HCT116 (cell line): ENCODE measurements at regions not wholly inside any gene's neighbourhood (a gene's known extent, or its start where the extent isn't known, plus 50 kb on each side); places are given as distances from the start of the nearest gene placed in this dataset.

Experiments used
- CBX3 ChIP-seq: IDR thresholded peaks from 2 replicates; pipeline ENCODE4 v1.6.1; 2012; ENCODE audit warnings: low read depth
- CEBPB ChIP-seq: IDR thresholded peaks from 2 replicates; pipeline ENCODE4 v1.6.1; 2012; ENCODE audit warnings: low read depth
- CTCF ChIP-seq, 3 experiments: fragments of 200-600 bp in 1 of 3; sonication (generic) in 1 of 3; IDR thresholded peaks in 2 of 3; conservative IDR thresholded peaks in 1 of 3; 2 replicates each; pipeline ENCODE4 v1.5.1; 2012 to 2017; ENCODE audit warnings: low read depth in 2 of 3, low read length in 2 of 3, antibody characterized with exemption in 1 of 3, borderline replicate concordance in 1 of 3, control low read depth in 1 of 3, mild to moderate bottlenecking in 1 of 3, mixed read lengths in 1 of 3, mixed run types in 1 of 3, moderate library complexity in 1 of 3; ENCODE audit not compliant: insufficient read depth in 1 of 3
- EZH2 ChIP-seq: fragments of 200-600 bp; sonication (generic); IDR thresholded peaks from 2 replicates; pipeline ENCODE4 v1.6.1; 2017; ENCODE audit warnings: antibody characterized with exemption, mixed run types
- EZH2phosphoT487 ChIP-seq: fragments of 200-600 bp; IDR thresholded peaks from 2 replicates; pipeline ENCODE4 v1.6.1; 2018; ENCODE audit warnings: antibody characterized with exemption, borderline replicate concordance
- FOSL1 ChIP-seq: IDR thresholded peaks from 2 replicates; pipeline ENCODE4 v1.6.1; 2012; ENCODE audit warnings: low read depth
- MAX ChIP-seq: IDR thresholded peaks from 2 replicates; pipeline ENCODE4 v1.6.1; 2012
- POLR2A ChIP-seq: IDR thresholded peaks from 2 replicates; pipeline ENCODE4 v1.7.0; 2011; ENCODE audit warnings: borderline replicate concordance; ENCODE audit not compliant: insufficient read depth, insufficient read length; ENCODE audit errors: extremely low read depth
- POLR2AphosphoS5 ChIP-seq: IDR thresholded peaks from 2 replicates; pipeline ENCODE4 v1.6.1; 2011; ENCODE audit warnings: mild to moderate bottlenecking, low read depth, low read length, moderate library complexity
- RAD21 ChIP-seq: IDR thresholded peaks from 2 replicates; pipeline ENCODE4 v1.6.1; 2012; ENCODE audit warnings: low read depth, mild to moderate bottlenecking
- SIN3A ChIP-seq: IDR thresholded peaks from 2 replicates; pipeline ENCODE4 v1.6.1; 2012; ENCODE audit warnings: low read depth
- YY1 ChIP-seq: IDR thresholded peaks from 2 replicates; pipeline ENCODE4 v1.6.1; 2011; ENCODE audit warnings: low read length, low read depth, moderate library complexity, mild to moderate bottlenecking; ENCODE audit not compliant: insufficient replicate concordance; ENCODE audit errors: extremely low read depth
- ZFX ChIP-seq: fragments of 450-650 bp; IDR thresholded peaks from 2 replicates; pipeline ENCODE4 v1.6.1; 2017

GRCh38 chr2:53424902-53425301, 342.7 kb upstream of the CHAC2 start:
- TF ChIP-seq EZH2phosphoT487, result no peak
- no peak for TF ChIP-seq POLR2A
- no peak for TF ChIP-seq FOSL1
- no peak for TF ChIP-seq EZH2
- no peak for TF ChIP-seq POLR2AphosphoS5
- TF ChIP-seq MAX, result no peak
- no peak for TF ChIP-seq SIN3A
- no peak for TF ChIP-seq CTCF (IDR thresholded peaks at IDR 0.05 in 2 of 3, conservative IDR thresholded peaks at IDR 0.05 in 1 of 3; ENCODE audit: borderline replicate concordance in 1 of 3, insufficient read depth in 1 of 3, low read depth in 2 of 3, low read length in 2 of 3)
- no peak for TF ChIP-seq RAD21
- no peak for TF ChIP-seq CEBPB
- no peak for TF ChIP-seq CBX3
- TF ChIP-seq YY1, result no peak
- TF ChIP-seq ZFX, result no peak
